NCI-H2107 treated with DMSO at 0.1 percent for 48 hours (cell line): ENCODE measurements at regions not wholly inside any gene's neighbourhood (a gene's known extent, or its start where the extent isn't known, plus 50 kb on each side); places are given as distances from the start of the nearest gene placed in this dataset.
"Not testable (repeated sequence)": the region's sequence is repeated elsewhere in the genome, so short reads cannot be mapped to it uniquely, and the experiment has no call there.

Source experiments
- DNase-seq: peaks from one replicate; lab custom pipeline; 2025; ENCODE audit not compliant: unreplicated experiment; lab: John Stamatoyannopoulos, UW

GRCh38 chr4:74543983-74544382 lies 99.0 kb downstream of the AREG start:
- no peak for DNase-seq

GRCh38 chr4:74544655-74545361 lies 99.9 kb downstream of the AREG start:
- DNase-seq: no peak

GRCh38 chr4:74545448-74545847 lies 100.5 kb downstream of the AREG start:
- no peak for DNase-seq

- no peak for DNase-seq
Observed at GRCh38 chr4:74546057-74546456, 101.1 kb downstream of the AREG start.

- DNase-seq: no peak
Observed at GRCh38 chr4:74547042-74547441, 102.1 kb downstream of the AREG start.

- DNase-seq: no peak
Observed at GRCh38 chr4:74548561-74548960, 103.6 kb downstream of the AREG start.

GRCh38 chr4:74549936-74550335 lies 105.0 kb downstream of the AREG start:
- no peak for DNase-seq

GRCh38 chr4:74555231-74555630 lies 110.3 kb downstream of the AREG start:
- DNase-seq: no peak

- DNase-seq: no peak
Observed at GRCh38 chr4:74555843-74556242, 110.9 kb downstream of the AREG start.

- no peak for DNase-seq
Observed at GRCh38 chr4:74559853-74560252, 114.9 kb downstream of the AREG start.

- DNase-seq: no peak
Observed at GRCh38 chr4:74567981-74568380, 123.0 kb downstream of the AREG start.

- no peak for DNase-seq
Observed at GRCh38 chr4:74570095-74570494, 125.2 kb downstream of the AREG start.

GRCh38 chr4:74578329-74578728 lies 133.4 kb downstream of the AREG start:
- DNase-seq: no peak

- DNase-seq: not testable (repeated sequence)
Observed at GRCh38 chr4:74578865-74579264, 133.9 kb downstream of the AREG start.

GRCh38 chr4:74583089-74583700 lies 138.3 kb downstream of the AREG start:
- no peak for DNase-seq

GRCh38 chr4:74583757-74584156 lies 138.8 kb downstream of the AREG start:
- no peak for DNase-seq

- DNase-seq: no peak
Observed at GRCh38 chr4:74588350-74588749, 143.4 kb downstream of the AREG start.

GRCh38 chr4:74590476-74590875 lies 145.5 kb downstream of the AREG start:
- DNase-seq: no peak

- no peak for DNase-seq
Observed at GRCh38 chr4:74598611-74599325, 153.8 kb downstream of the AREG start.

GRCh38 chr4:74603186-74603585 lies 158.2 kb downstream of the AREG start:
- no peak for DNase-seq

- DNase-seq: no peak
Observed at GRCh38 chr4:74608151-74608949, 163.4 kb downstream of the AREG start.
